GM19372 (cell line): ENCODE measurements at regions not wholly inside any gene's neighbourhood (a gene's known extent, or its start where the extent isn't known, plus 50 kb on each side); places are given as distances from the start of the nearest gene placed in this dataset.
"Not testable (repeated sequence)": the region's sequence is repeated elsewhere in the genome, so short reads cannot be mapped to it uniquely, and the experiment has no call there.

Experiments used
- ATAC-seq: cut with Tn5 transposase; IDR thresholded peaks from one replicate; pipeline ENCODE4 v1.9.1; 2021; ENCODE audit warnings: mild to moderate bottlenecking, low read depth, moderate library complexity; ENCODE audit not compliant: unreplicated experiment

GRCh38 chr6:138656364-138657064, 117.1 kb upstream of the CCDC28A start:
- no peak for ATAC-seq

- ATAC-seq, result no peak
Measured at GRCh38 chr6:138657065-138657425, 116.5 kb upstream of the CCDC28A start.

GRCh38 chr6:138659998-138660397, 113.6 kb upstream of the CCDC28A start:
- ATAC-seq, result peak; percentile 62

GRCh38 chr6:138662471-138662870, 111.1 kb upstream of the CCDC28A start:
- no peak for ATAC-seq

- ATAC-seq, result no peak
Measured at GRCh38 chr6:138663892-138664291, 109.7 kb upstream of the CCDC28A start.

- no peak for ATAC-seq
Measured at GRCh38 chr6:138664745-138665144, 108.8 kb upstream of the CCDC28A start.

GRCh38 chr6:138666636-138667035, 106.9 kb upstream of the CCDC28A start:
- no peak for ATAC-seq

- ATAC-seq, result no peak
Measured at GRCh38 chr6:138667408-138667807, 106.2 kb upstream of the CCDC28A start.

GRCh38 chr6:138671351-138671750, 102.2 kb upstream of the CCDC28A start:
- ATAC-seq, result no peak

- no peak for ATAC-seq
Measured at GRCh38 chr6:138673346-138674014, 100.1 kb upstream of the CCDC28A start.

- ATAC-seq, result not testable (repeated sequence)
Measured at GRCh38 chr6:138674444-138674843, 99.1 kb upstream of the CCDC28A start.

- ATAC-seq, result no peak
Measured at GRCh38 chr6:138677538-138677937, 96.0 kb upstream of the CCDC28A start.

- ATAC-seq, result no peak
Measured at GRCh38 chr6:138678168-138678567, 95.4 kb upstream of the CCDC28A start.

- no peak for ATAC-seq
Measured at GRCh38 chr6:138680085-138680484, 93.5 kb upstream of the CCDC28A start.

GRCh38 chr6:138681627-138682026, 91.9 kb upstream of the CCDC28A start:
- no peak for ATAC-seq

GRCh38 chr6:138682704-138683527, 90.7 kb upstream of the CCDC28A start:
- no peak for ATAC-seq

- no peak for ATAC-seq
Measured at GRCh38 chr6:138685257-138685656, 88.3 kb upstream of the CCDC28A start.

- ATAC-seq, result no peak
Measured at GRCh38 chr6:138685781-138686180, 87.8 kb upstream of the CCDC28A start.

GRCh38 chr6:138688580-138688979, 85.0 kb upstream of the CCDC28A start:
- no peak for ATAC-seq

- ATAC-seq, result no peak
Measured at GRCh38 chr6:138689849-138690248, 83.7 kb upstream of the CCDC28A start.

- ATAC-seq, result no peak
Measured at GRCh38 chr6:138690975-138691594, 82.5 kb upstream of the CCDC28A start.
